ENCODE measurements at regions not wholly inside any gene's neighbourhood (a gene's known extent, or its start where the extent isn't known, plus 50 kb on each side); places are given as distances from the start of the nearest gene placed in this dataset.

DNA sequence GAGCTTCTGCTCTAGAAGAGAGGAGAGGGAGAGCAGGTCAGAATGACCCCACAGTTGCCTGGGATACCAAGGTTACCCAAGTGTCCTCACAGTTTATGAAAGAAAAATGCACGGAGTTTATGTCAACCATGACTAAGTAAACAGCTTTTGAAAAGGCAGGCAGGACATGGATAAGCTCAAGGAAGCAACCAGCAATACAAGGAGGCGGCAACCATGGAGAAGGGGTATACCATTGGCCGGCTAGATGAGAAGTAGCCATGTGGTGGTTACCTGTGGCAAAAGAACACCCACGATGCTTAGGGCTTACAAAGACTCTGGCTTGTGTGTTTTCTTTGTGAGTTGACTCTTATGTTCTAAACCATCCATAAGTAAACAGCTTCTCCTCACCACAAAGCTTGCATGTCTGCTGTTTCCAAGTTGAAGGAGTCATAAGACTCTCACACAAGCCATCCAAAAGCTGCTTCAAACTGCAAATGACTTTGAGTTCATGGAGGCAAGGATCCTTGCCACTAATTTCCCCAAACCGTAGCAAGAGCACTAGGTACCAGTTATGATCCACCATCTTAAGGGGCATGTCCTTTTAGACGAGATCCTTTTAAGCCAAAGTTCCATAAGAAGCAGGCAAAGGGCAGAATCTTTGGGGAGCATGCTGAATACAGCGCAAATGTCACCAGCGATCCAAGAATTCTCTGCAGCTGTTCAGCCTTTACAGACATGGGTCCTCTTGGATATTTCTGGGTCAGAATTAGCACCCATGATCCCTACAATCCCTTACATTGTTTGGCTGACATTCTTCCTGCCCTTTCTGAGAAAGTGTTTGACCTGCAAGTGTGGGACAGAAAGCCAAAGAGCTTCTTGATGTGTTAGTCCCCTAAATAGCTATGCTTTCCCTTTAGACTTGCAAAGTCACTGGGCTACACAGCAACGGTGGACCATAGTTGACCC lies 74.8 kb upstream of the IPO5 start (continued):
- TF ChIP-seq CTCF (IDR thresholded peaks at IDR 0.05) (no peak), MYC (IDR thresholded peaks at IDR 0.05; ENCODE audit: borderline replicate concordance, low read length) (no peak), BHLHE40 (IDR thresholded peaks at IDR 0.05; ENCODE audit: low read depth, low read length) (no peak)

GRCh38 chr13:97879646-97880310 lies 73.7 kb upstream of the IPO5 start:
- no peak for TF ChIP-seq CHD2 (IDR thresholded peaks at IDR 0.05; ENCODE audit: low read length, partially characterized antibody)
- TF ChIP-seq JUNB (IDR thresholded peaks at IDR 0.05), result peak; percentile 32; the same call in 1 of the 2 replicates
- TF ChIP-seq MAFK (IDR thresholded peaks at IDR 0.05; ENCODE audit: partially characterized antibody), result no peak
- TF ChIP-seq ZFP36 (IDR thresholded peaks at IDR 0.05; ENCODE audit: borderline replicate concordance, partially characterized antibody), result no peak
- TF ChIP-seq RAD21 (conservative IDR thresholded peaks at IDR 0.05 in 1 of 2, IDR thresholded peaks at IDR 0.05 in 1 of 2), result no peak
- TF ChIP-seq CHD4 (IDR thresholded peaks at IDR 0.05; ENCODE audit: borderline replicate concordance), result no peak
- TF ChIP-seq, protein P1, sequence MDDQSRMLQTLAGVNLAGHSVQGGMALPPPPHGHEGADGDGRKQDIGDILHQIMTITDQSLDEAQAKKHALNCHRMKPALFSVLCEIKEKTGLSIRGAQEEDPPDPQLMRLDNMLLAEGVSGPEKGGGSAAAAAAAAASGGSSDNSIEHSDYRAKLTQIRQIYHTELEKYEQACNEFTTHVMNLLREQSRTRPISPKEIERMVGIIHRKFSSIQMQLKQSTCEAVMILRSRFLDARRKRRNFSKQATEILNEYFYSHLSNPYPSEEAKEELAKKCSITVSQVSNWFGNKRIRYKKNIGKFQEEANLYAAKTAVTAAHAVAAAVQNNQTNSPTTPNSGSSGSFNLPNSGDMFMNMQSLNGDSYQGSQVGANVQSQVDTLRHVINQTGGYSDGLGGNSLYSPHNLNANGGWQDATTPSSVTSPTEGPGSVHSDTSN (IDR thresholded peaks at IDR 0.05), result no peak
- TF ChIP-seq HOXB5 (CRISPR knock-in tag; IDR thresholded peaks at IDR 0.05), result no peak
- no peak for TF ChIP-seq JUN (IDR thresholded peaks at IDR 0.05)
- no peak for TF ChIP-seq E2F6 (IDR thresholded peaks at IDR 0.05; ENCODE audit: borderline replicate concordance, low read depth)
- no peak for TF ChIP-seq ZC3H11A (IDR thresholded peaks at IDR 0.05)
- TF ChIP-seq CTCF (IDR thresholded peaks at IDR 0.05), result no peak
- TF ChIP-seq RFX5 (IDR thresholded peaks at IDR 0.05), result no peak
- TF ChIP-seq FOSL2 (IDR thresholded peaks at IDR 0.05), result no peak
- peak; percentile 33; the same call in 1 of the 2 replicates for TF ChIP-seq FOSL2 (CRISPR knock-in tag; IDR thresholded peaks at IDR 0.05)
- TF ChIP-seq, protein P2, sequence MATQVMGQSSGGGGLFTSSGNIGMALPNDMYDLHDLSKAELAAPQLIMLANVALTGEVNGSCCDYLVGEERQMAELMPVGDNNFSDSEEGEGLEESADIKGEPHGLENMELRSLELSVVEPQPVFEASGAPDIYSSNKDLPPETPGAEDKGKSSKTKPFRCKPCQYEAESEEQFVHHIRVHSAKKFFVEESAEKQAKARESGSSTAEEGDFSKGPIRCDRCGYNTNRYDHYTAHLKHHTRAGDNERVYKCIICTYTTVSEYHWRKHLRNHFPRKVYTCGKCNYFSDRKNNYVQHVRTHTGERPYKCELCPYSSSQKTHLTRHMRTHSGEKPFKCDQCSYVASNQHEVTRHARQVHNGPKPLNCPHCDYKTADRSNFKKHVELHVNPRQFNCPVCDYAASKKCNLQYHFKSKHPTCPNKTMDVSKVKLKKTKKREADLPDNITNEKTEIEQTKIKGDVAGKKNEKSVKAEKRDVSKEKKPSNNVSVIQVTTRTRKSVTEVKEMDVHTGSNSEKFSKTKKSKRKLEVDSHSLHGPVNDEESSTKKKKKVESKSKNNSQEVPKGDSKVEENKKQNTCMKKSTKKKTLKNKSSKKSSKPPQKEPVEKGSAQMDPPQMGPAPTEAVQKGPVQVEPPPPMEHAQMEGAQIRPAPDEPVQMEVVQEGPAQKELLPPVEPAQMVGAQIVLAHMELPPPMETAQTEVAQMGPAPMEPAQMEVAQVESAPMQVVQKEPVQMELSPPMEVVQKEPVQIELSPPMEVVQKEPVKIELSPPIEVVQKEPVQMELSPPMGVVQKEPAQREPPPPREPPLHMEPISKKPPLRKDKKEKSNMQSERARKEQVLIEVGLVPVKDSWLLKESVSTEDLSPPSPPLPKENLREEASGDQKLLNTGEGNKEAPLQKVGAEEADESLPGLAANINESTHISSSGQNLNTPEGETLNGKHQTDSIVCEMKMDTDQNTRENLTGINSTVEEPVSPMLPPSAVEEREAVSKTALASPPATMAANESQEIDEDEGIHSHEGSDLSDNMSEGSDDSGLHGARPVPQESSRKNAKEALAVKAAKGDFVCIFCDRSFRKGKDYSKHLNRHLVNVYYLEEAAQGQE (IDR thresholded peaks at IDR 0.05), result no peak
- no peak for TF ChIP-seq MAX (IDR thresholded peaks at IDR 0.05)
- POLR2A ChIA-PET, result interaction anchor here (0.9 kb wide), 1 partner anchor 96 kb away, joined by 4 read pairs; no protein-coding TSS in a partner anchor
- H3K27ac ChIP-seq, result peak overlapping the region; percentile 61 to 87; a peak in 5 of 6 replicates
- peak; percentile 15 to 31 for DNase-seq (ENCODE audit: low read depth in 1 of 2, low spot score in 1 of 2)
- ATAC-seq, result peak; percentile 73 to 91; a peak in 5 of 6 replicates
- peak overlapping the region; percentile 56 for H3K4me2 ChIP-seq
- no peaks in the 10 kb centered on the region for H3K9me3 ChIP-seq
- H3K4me3 ChIP-seq, result no peak overlapping the region
- CTCF ChIA-PET, result interaction anchor here (0.8 to 2.7 kb wide), 2 partner anchors 22 to 24 kb away, joined by 3 to 10 read pairs; no protein-coding TSS in a partner anchor
- 57% methylated on average over 7 of the region's 8 CpGs for WGBS (ENCODE audit: missing lambda C conversion rate)
- peaks cover 23% of the 10 kb centered on the region for H3K4me1 ChIP-seq
- FAIRE-seq, result no peak

Data from A549 (cell line).